HL-60 (cell line): ENCODE measurements at regions not wholly inside any gene's neighbourhood (a gene's known extent, or its start where the extent isn't known, plus 50 kb on each side); places are given as distances from the start of the nearest gene placed in this dataset.

Source experiments
- DNase-seq, 2 experiments: peaks; one replicate each; pipeline ENCODE4 v3.0.0-alpha.2; 2010 to 2020; ENCODE audit warnings: low read depth in 1 of 2, low spot score in 1 of 2
- H3K27ac ChIP-seq: fragments of 250-450 bp; sonication (Bioruptor Pico); replicated peaks from 2 replicates; pipeline ENCODE4 v1.5.1; 2020; ENCODE audit warnings: mild to moderate bottlenecking, moderate library complexity
- H3K27me3 ChIP-seq: fragments of 250-450 bp; sonication (Bioruptor Pico); 2 replicates; pipeline ENCODE4 v1.5.1; 2021; ENCODE audit warnings: mild to moderate bottlenecking, moderate library complexity; ENCODE audit not compliant: insufficient read depth, poor library complexity, severe bottlenecking
- H3K4me3 ChIP-seq: replicated peaks from 2 replicates; pipeline ENCODE4 v1.5.1; 2011; ENCODE audit warnings: mild to moderate bottlenecking, control low read depth, low read length; ENCODE audit not compliant: insufficient read depth
- GABPA ChIP-seq: IDR thresholded peaks from 2 replicates; pipeline ENCODE4 v1.6.1; 2012; ENCODE audit warnings: low read depth
- POLR2AphosphoS5 ChIP-seq: IDR thresholded peaks from 2 replicates; pipeline ENCODE4 v1.6.1; 2012; ENCODE audit warnings: low read depth
- SPI1 ChIP-seq: IDR thresholded peaks from 2 replicates; pipeline ENCODE4 v1.6.1; 2012; ENCODE audit warnings: low read depth, mild to moderate bottlenecking, borderline replicate concordance
- TF ChIP-seq, protein P1 (sequence below): IDR thresholded peaks from one replicate; pipeline ENCODE4 v1.5.1; 2011; ENCODE audit warnings: low read length, control low read depth, inconsistent platforms; ENCODE audit not compliant: insufficient read depth
- TF ChIP-seq, protein P2 (sequence below): IDR thresholded peaks from 2 replicates; pipeline ENCODE4 v1.6.1; 2012; ENCODE audit warnings: low read depth; ENCODE audit not compliant: insufficient replicate concordance

DNA sequence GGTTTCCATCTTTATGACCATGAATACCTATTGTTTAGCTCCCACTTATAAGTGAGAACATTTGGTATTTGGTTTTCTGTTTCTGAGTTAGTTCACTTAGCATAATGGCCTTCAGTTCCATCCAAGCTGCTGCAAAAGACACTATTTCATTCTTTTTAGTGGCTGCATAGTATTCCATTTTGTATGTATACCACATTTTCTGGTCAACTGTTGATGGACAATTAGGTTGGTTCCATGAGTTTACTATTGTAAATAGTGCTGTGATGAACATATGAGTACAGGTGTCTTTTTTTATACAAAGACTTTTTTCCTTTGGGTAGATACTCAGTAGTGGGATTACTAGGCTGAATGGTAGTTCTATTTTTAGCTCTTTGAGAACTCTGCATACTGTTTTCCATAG, 87.8 kb upstream of the GOT2 start:
- Histone ChIP-seq H3K4me3 (no peak overlapping the region), H3K27ac (no peak overlapping the region), H3K27me3 (no peaks in the 10 kb centered on the region)
- TF ChIP-seq POLR2AphosphoS5, result no peak
- no peak for TF ChIP-seq GABPA
- TF ChIP-seq, protein P1, sequence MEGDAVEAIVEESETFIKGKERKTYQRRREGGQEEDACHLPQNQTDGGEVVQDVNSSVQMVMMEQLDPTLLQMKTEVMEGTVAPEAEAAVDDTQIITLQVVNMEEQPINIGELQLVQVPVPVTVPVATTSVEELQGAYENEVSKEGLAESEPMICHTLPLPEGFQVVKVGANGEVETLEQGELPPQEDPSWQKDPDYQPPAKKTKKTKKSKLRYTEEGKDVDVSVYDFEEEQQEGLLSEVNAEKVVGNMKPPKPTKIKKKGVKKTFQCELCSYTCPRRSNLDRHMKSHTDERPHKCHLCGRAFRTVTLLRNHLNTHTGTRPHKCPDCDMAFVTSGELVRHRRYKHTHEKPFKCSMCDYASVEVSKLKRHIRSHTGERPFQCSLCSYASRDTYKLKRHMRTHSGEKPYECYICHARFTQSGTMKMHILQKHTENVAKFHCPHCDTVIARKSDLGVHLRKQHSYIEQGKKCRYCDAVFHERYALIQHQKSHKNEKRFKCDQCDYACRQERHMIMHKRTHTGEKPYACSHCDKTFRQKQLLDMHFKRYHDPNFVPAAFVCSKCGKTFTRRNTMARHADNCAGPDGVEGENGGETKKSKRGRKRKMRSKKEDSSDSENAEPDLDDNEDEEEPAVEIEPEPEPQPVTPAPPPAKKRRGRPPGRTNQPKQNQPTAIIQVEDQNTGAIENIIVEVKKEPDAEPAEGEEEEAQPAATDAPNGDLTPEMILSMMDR, result no peak
- TF ChIP-seq, protein P2, sequence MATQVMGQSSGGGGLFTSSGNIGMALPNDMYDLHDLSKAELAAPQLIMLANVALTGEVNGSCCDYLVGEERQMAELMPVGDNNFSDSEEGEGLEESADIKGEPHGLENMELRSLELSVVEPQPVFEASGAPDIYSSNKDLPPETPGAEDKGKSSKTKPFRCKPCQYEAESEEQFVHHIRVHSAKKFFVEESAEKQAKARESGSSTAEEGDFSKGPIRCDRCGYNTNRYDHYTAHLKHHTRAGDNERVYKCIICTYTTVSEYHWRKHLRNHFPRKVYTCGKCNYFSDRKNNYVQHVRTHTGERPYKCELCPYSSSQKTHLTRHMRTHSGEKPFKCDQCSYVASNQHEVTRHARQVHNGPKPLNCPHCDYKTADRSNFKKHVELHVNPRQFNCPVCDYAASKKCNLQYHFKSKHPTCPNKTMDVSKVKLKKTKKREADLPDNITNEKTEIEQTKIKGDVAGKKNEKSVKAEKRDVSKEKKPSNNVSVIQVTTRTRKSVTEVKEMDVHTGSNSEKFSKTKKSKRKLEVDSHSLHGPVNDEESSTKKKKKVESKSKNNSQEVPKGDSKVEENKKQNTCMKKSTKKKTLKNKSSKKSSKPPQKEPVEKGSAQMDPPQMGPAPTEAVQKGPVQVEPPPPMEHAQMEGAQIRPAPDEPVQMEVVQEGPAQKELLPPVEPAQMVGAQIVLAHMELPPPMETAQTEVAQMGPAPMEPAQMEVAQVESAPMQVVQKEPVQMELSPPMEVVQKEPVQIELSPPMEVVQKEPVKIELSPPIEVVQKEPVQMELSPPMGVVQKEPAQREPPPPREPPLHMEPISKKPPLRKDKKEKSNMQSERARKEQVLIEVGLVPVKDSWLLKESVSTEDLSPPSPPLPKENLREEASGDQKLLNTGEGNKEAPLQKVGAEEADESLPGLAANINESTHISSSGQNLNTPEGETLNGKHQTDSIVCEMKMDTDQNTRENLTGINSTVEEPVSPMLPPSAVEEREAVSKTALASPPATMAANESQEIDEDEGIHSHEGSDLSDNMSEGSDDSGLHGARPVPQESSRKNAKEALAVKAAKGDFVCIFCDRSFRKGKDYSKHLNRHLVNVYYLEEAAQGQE, result no peak
- no peak for TF ChIP-seq SPI1
- DNase-seq, result no peak

GRCh38 chr16:58820411-58820810, 86.3 kb upstream of the GOT2 start:
- no peak overlapping the region for H3K4me3 ChIP-seq
- DNase-seq, result no peak
- TF ChIP-seq, protein P1, result no peak
- TF ChIP-seq SPI1 (no peak), GABPA (no peak), POLR2AphosphoS5 (no peak)
- TF ChIP-seq, protein P2, result no peak

GRCh38 chr16:58815181-58815888, 81.2 kb upstream of the GOT2 start:
- no peak for DNase-seq
- H3K27me3 ChIP-seq, result no peaks in the 10 kb centered on the region
- H3K4me3 ChIP-seq, result no peak overlapping the region
- TF ChIP-seq SPI1, result no peak
- TF ChIP-seq, protein P1, result no peak
- TF ChIP-seq, protein P2, result no peak
- TF ChIP-seq POLR2AphosphoS5, result no peak
- no peak for TF ChIP-seq GABPA
- no peak overlapping the region for H3K27ac ChIP-seq

More at GRCh38 chr16:58820411-58820810, 86.3 kb upstream of the GOT2 start:
- Histone ChIP-seq H3K27me3 (no peaks in the 10 kb centered on the region), H3K27ac (no peak overlapping the region)
